A673 (cell line): ENCODE measurements at regions not wholly inside any gene's neighbourhood (a gene's known extent, or its start where the extent isn't known, plus 50 kb on each side); places are given as distances from the start of the nearest gene placed in this dataset.

Source experiments
- EZH2 ChIP-seq: fragments of 200-600 bp; sonication (generic); IDR thresholded peaks from 2 replicates; pipeline ENCODE4 v1.6.1; 2017; ENCODE audit warnings: borderline replicate concordance, low read depth, mild to moderate bottlenecking, mixed read lengths, antibody characterized with exemption, low read length; ENCODE audit not compliant: poor library complexity, severe bottlenecking
- TF ChIP-seq, protein P1 (sequence below): fragments of 300-800, 200-600 bp; sonication (generic); conservative IDR thresholded peaks from 2 replicates; pipeline ENCODE4 v1.5.1; 2017; ENCODE audit warnings: low read depth, mild to moderate bottlenecking, antibody characterized with exemption, low read length, moderate library complexity, mixed read lengths

DNA sequence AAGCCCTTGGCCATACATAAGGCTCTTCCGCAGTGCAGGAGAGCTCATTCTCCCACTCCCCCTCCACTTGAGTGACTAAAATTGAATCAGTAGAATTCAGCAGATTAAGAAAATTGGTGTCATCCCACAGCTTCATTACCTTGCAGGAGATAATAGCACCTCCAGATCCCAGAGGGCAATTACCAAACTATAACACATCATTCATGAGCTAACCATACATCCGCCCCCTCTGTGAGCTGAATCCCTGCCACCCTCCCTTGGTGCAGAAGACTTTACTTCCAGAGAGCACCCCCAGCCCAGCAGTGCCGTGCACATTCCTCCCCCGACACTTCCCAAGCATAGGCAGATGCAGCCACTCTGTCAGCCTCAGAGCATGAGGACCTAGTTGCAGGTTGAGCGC is 496.5 kb upstream of the B3GAT1 start:
- TF ChIP-seq, protein P1, sequence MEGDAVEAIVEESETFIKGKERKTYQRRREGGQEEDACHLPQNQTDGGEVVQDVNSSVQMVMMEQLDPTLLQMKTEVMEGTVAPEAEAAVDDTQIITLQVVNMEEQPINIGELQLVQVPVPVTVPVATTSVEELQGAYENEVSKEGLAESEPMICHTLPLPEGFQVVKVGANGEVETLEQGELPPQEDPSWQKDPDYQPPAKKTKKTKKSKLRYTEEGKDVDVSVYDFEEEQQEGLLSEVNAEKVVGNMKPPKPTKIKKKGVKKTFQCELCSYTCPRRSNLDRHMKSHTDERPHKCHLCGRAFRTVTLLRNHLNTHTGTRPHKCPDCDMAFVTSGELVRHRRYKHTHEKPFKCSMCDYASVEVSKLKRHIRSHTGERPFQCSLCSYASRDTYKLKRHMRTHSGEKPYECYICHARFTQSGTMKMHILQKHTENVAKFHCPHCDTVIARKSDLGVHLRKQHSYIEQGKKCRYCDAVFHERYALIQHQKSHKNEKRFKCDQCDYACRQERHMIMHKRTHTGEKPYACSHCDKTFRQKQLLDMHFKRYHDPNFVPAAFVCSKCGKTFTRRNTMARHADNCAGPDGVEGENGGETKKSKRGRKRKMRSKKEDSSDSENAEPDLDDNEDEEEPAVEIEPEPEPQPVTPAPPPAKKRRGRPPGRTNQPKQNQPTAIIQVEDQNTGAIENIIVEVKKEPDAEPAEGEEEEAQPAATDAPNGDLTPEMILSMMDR: no peak
- TF ChIP-seq EZH2: no peak
